ENCODE measurements at regions not wholly inside any gene's neighbourhood (a gene's known extent, or its start where the extent isn't known, plus 50 kb on each side); places are given as distances from the start of the nearest gene placed in this dataset.

- intact Hi-C loops (cut with micrococcal nuclease), result no loop called here
Observed at GRCh38 chr6:121617388-121617787, 181.9 kb downstream of the GJA1 start.

GRCh38 chr6:121619013-121619412 is 183.6 kb downstream of the GJA1 start:
- Histone ChIP-seq H3K27me3 (ENCODE audit: control insufficient read depth in 2 of 2, insufficient read depth in 2 of 2, low read length in 2 of 2) (no peaks in the 10 kb centered on the region), H3K4me3 (no peak overlapping the region), H3K36me3 (ENCODE audit: control insufficient read depth, insufficient read depth, low read length) (no peaks in the 10 kb centered on the region), H3K4me1 (replicated peaks in 1 of 2; ENCODE audit: control insufficient read depth in 2 of 2, insufficient read depth in 2 of 2, low read length in 2 of 2) (no peaks in the 10 kb centered on the region), H4K20me1 (replicated peaks; ENCODE audit: control insufficient read depth, insufficient read depth, low read length) (no peaks in the 10 kb centered on the region), H3K79me2 (ENCODE audit: control insufficient read depth, insufficient read depth, low read length) (no peaks in the 10 kb centered on the region), H3K9ac (ENCODE audit: insufficient read depth in 1 of 2, low read depth in 2 of 2, low read length in 2 of 2) (no peak overlapping the region), H3K9me1 (ENCODE audit: control insufficient read depth, insufficient read depth, low read length) (no peaks in the 10 kb centered on the region), H3K9me3 (replicated peaks; ENCODE audit: control insufficient read depth, insufficient read depth, low read depth, low read length) (no peaks in the 10 kb centered on the region; the same call in 1 of the 2 replicates), H3K27ac (ENCODE audit: extremely low read depth, low read depth, low read length) (no peak overlapping the region), H3K4me2 (ENCODE audit: insufficient read depth, low read length) (no peak overlapping the region), H2AFZ (ENCODE audit: low read depth, low read length) (no peak overlapping the region)
- ChIA-PET CTCF (ENCODE audit: low intra/inter-chr PET ratio) (no interaction called here), POLR2A (no interaction called here)
- TF ChIP-seq CBFA2T3 (IDR thresholded peaks at IDR 0.05) (no peak), ZNF717 (CRISPR knock-in tag; IDR thresholded peaks at IDR 0.05) (no peak), TRIM24 (IDR thresholded peaks at IDR 0.05) (no peak), SUPT5H (IDR thresholded peaks at IDR 0.05) (no peak), ZBTB17 (CRISPR knock-in tag; IDR thresholded peaks at IDR 0.05) (no peak), TSHZ1 (CRISPR knock-in tag; IDR thresholded peaks at IDR 0.05) (no peak), RBM22 (IDR thresholded peaks at IDR 0.05; ENCODE audit: low read depth, low read length, poor library complexity, severe bottlenecking) (no peak), ZNF232 (CRISPR knock-in tag; IDR thresholded peaks at IDR 0.05) (no peak)
- in situ Hi-C loops (cut with MboI), result no loop called here
- intact Hi-C loops (cut with micrococcal nuclease), result no loop called here
- FAIRE-seq (no peak), ATAC-seq (no peak), DNase-seq (ENCODE audit: extremely low read depth in 1 of 4, low spot score in 3 of 4) (no peak)
- BruUV-seq (replicated peaks), result no TSS peak
- WGBS (ENCODE audit: insufficient coverage, low coverage, missing lambda C conversion rate), result 0% methylated on average over 2 of the region's 2 CpGs

More at GRCh38 chr6:121617388-121617787, 181.9 kb downstream of the GJA1 start:
- H4K20me1 ChIP-seq (replicated peaks; ENCODE audit: control insufficient read depth, insufficient read depth, low read length), result no peaks in the 10 kb centered on the region
- BruUV-seq (replicated peaks), result no TSS peak
- ATAC-seq, result no peak
- TF ChIP-seq ZNF644 (tag; IDR thresholded peaks at IDR 0.05; ENCODE audit: low read depth) (no peak), MAFF (IDR thresholded peaks at IDR 0.05; ENCODE audit: low read length) (peak; percentile 14; the same call in 1 of the 2 replicates), ZNF316 (IDR thresholded peaks at IDR 0.05) (peak; percentile 64; the same call in 1 of the 2 replicates), ZC3H4 (CRISPR knock-in tag; IDR thresholded peaks at IDR 0.05; ENCODE audit: borderline replicate concordance) (no peak), MAFK (IDR thresholded peaks at IDR 0.05; ENCODE audit: low read length) (peak; percentile 19; the same call in 1 of the 2 replicates), FOXA1 (IDR thresholded peaks at IDR 0.05; ENCODE audit: borderline replicate concordance) (no peak)
- H3K27ac ChIP-seq (ENCODE audit: extremely low read depth, low read depth, low read length), result no peak overlapping the region
- no peak overlapping the region for H3K4me3 ChIP-seq
- H3K4me2 ChIP-seq (ENCODE audit: insufficient read depth, low read length), result no peak overlapping the region
- no peak overlapping the region for H3K9ac ChIP-seq (ENCODE audit: insufficient read depth in 1 of 2, low read depth in 2 of 2, low read length in 2 of 2)
- ChIA-PET POLR2A (no interaction called here), CTCF (ENCODE audit: low intra/inter-chr PET ratio) (no interaction called here)
- H3K4me1 ChIP-seq (replicated peaks in 1 of 2; ENCODE audit: control insufficient read depth in 2 of 2, insufficient read depth in 2 of 2, low read length in 2 of 2), result no peaks in the 10 kb centered on the region
- in situ Hi-C loops (cut with MboI), result no loop called here
- H3K36me3 ChIP-seq (ENCODE audit: control insufficient read depth, insufficient read depth, low read length), result no peaks in the 10 kb centered on the region
- DNase-seq (ENCODE audit: extremely low read depth in 1 of 4, low spot score in 3 of 4), result no peak
- no peak overlapping the region for H2AFZ ChIP-seq (ENCODE audit: low read depth, low read length)
- H3K79me2 ChIP-seq (ENCODE audit: control insufficient read depth, insufficient read depth, low read length), result no peaks in the 10 kb centered on the region
- no peaks in the 10 kb centered on the region; the same call in 1 of the 2 replicates for H3K9me3 ChIP-seq (replicated peaks; ENCODE audit: control insufficient read depth, insufficient read depth, low read depth, low read length)
- H3K9me1 ChIP-seq (ENCODE audit: control insufficient read depth, insufficient read depth, low read length), result no peaks in the 10 kb centered on the region
- no peaks in the 10 kb centered on the region for H3K27me3 ChIP-seq (ENCODE audit: control insufficient read depth in 2 of 2, insufficient read depth in 2 of 2, low read length in 2 of 2)
- no peak for FAIRE-seq

Data from K562 (cell line).